HEK293T (cell line): ENCODE measurements at regions not wholly inside any gene's neighbourhood (a gene's known extent, or its start where the extent isn't known, plus 50 kb on each side); places are given as distances from the start of the nearest gene placed in this dataset.

Experiments used
- ARNT ChIP-seq: fragments of 450-650 bp; IDR thresholded peaks from 2 replicates; pipeline ENCODE4 v1.6.1; 2017; ENCODE audit warnings: mild to moderate bottlenecking
- BHLHE40 ChIP-seq: fragments of 450-650 bp; IDR thresholded peaks from 2 replicates; pipeline ENCODE4 v1.6.1; 2016; ENCODE audit warnings: mild to moderate bottlenecking, moderate library complexity, borderline replicate concordance
- ELF4 ChIP-seq: fragments of 450-650 bp; IDR thresholded peaks from 2 replicates; pipeline ENCODE4 v1.6.1; 2017; ENCODE audit warnings: antibody characterized with exemption
- FOXK2 ChIP-seq: fragments of 450-650 bp; IDR thresholded peaks from 2 replicates; pipeline ENCODE4 v1.6.1; 2016; ENCODE audit warnings: mild to moderate bottlenecking
- FOXM1 ChIP-seq: fragments of 450-650 bp; IDR thresholded peaks from 2 replicates; pipeline ENCODE4 v1.6.1; 2017; ENCODE audit warnings: mild to moderate bottlenecking, borderline replicate concordance
- LEF1 ChIP-seq: fragments of 450-650 bp; IDR thresholded peaks from 2 replicates; pipeline ENCODE4 v1.6.1; 2017; ENCODE audit warnings: mild to moderate bottlenecking, borderline replicate concordance
- NFRKB ChIP-seq: fragments of 450-650 bp; IDR thresholded peaks from 2 replicates; pipeline ENCODE4 v1.6.1; 2016; ENCODE audit warnings: mild to moderate bottlenecking, moderate library complexity
- PKNOX1 ChIP-seq: fragments of 450-650 bp; IDR thresholded peaks from 2 replicates; pipeline ENCODE4 v1.6.1; 2016
- SP1 ChIP-seq: fragments of 450-650 bp; IDR thresholded peaks from 2 replicates; pipeline ENCODE4 v1.6.1; 2017
- SUZ12 ChIP-seq: fragments of 450-650 bp; IDR thresholded peaks from 2 replicates; pipeline ENCODE4 v1.6.1; 2016; ENCODE audit warnings: mild to moderate bottlenecking
- TARDBP ChIP-seq: fragments of 450-650 bp; IDR thresholded peaks from 2 replicates; pipeline ENCODE4 v1.6.1; 2016
- ZNF384 ChIP-seq: fragments of 450-650 bp; IDR thresholded peaks from 2 replicates; pipeline ENCODE4 v1.6.1; 2016

GRCh38 chr4:56209767-56210166 is 177.5 kb downstream of the AASDH start:
- TF ChIP-seq NFRKB (no peak), FOXK2 (no peak), BHLHE40 (no peak), ELF4 (no peak), FOXM1 (no peak), ZNF384 (no peak), SUZ12 (no peak), ARNT (no peak), TARDBP (no peak), LEF1 (no peak), PKNOX1 (no peak), SP1 (no peak)
